SIG-M5 treated with dmso at 0.1 percent for 504 hours (cell line): ENCODE measurements at regions not wholly inside any gene's neighbourhood (a gene's known extent, or its start where the extent isn't known, plus 50 kb on each side); places are given as distances from the start of the nearest gene placed in this dataset.

ENCODE experiments used
- DNase-seq: peaks from one replicate; lab custom pipeline; 2025; ENCODE audit not compliant: unreplicated experiment; lab: John Stamatoyannopoulos, UW

DNA sequence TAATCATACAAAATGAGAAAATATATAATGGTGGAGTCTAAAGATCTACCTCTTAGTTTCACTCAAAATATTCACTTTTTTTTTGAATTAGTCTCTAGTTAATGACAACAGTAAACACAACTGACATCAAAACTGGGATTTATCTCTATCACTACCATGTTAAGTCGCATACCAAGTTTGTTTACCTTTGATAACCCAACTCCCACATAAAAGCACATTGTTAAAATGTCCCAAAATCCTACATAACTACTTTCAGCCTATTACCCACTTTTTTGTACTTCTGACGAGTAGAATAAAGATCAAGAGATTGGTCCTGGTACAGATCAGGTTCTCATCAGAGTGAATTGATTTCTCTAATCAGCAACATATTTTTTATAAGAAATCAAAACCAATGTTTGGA, 518.5 kb downstream of the EPHA3 start:
- no peak for DNase-seq

DNA sequence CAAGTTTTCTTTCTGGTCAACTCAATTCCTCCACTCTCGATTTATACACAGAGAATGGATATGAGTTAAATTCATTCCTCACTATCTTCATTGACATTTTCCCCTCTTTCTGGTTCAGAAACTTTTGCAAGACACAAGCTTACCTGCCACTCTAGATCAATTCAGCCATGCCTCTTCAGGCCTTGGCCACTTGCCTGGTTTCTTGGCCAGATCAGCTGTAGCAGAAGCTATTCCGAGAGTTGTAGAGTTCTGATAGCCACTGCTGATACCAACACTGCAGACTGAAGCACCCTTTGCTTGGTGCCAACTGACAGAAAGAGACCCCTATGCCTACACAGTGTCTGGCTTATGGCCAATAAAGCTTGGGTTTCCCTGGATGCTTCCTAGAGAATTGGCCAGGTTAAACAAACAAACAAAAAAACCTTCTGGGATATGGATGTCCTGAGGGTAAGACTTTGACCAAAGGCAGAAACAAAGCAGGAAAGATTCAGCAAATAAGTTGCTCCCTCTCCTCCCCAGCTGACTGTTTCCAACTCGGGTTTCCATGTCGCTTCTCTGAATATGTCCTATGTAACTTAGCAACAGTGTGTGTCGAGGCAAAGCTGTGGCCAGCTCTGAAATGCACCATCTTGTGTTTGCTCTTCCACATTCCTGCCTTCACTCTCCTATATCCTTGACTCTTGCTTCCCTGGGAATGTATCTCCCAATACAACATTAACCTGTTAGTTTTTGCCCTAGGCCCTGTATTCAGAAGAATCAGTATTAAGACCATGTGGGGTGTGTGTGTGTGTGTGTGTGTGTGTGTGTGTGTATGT, 521.6 kb downstream of the EPHA3 start:
- DNase-seq, result no peak

DNA sequence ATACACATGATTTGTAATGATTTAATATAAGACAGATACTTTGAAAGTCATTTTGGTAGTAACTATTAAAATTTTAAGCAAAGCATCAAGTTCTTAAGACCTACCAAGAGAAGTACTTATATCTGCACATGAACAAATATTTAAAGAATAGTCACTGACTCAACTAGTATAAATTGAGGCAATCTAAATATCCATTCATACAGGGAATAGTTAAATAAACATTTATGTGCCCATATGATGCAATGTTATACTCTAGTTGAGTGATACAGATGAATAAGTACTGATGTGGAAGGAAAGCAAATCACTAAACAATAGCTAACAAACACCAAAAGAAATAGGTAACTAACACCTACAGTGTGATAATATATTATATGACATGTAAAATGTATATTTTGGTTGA, 527.7 kb downstream of the EPHA3 start:
- peak; percentile 2 for DNase-seq

DNA sequence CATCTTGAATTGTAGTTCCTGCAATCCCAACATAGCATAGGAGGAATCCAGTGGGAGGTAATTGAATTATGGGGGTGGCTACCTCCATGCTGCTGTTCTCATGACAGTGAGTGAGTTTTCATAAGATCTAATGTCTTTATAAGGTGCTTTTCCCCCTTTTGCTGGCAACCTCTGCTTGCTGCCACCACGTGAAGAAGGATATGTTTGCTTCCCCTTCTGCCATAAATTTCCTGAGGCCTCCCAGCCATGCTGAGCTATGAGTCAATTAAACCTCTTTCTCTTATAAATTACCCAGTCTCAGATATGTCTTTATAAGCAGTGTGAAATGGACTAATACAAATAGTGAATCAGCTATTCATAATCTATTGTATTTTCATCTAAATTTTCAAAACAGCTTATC, 537.3 kb downstream of the EPHA3 start:
- DNase-seq, result no peak

DNA sequence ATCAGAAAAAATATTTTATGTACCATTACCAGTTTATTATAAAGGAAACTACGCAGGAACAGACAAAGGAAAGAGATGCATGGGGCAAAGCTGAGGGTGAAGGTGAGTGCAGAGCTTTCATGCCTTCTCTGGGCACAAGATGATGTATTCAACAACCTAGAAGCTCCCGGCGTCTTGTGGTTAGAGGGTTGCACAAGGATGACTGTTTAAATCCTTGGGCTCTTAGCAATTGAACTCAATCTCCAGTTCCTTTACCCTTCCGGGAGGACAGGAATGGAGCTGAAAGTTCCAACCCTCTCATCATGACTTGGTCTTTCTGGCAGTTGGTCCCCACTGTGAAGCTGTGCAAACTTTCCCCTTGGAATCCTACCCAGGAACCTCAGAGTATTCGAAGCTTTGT, 542.0 kb downstream of the EPHA3 start:
- DNase-seq, result no peak

DNA sequence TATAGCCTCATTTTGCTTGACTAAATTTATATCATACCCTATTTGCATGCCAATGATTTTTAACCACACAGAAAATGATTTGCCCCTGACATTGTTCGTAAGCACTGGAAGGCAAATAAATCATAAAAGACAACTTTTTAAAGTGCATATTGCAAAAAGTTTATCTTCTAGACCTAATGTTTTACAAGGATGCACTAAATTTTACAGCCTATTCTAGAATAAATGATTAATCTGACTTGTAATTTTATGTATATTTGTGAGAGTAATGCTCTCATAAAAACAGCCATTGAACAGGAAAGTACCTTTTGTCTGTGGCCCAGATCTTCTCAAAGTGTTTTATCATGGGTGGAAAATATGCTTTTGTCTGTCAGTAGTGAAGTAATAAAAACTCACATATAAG, 546.6 kb downstream of the EPHA3 start:
- no peak for DNase-seq

DNA sequence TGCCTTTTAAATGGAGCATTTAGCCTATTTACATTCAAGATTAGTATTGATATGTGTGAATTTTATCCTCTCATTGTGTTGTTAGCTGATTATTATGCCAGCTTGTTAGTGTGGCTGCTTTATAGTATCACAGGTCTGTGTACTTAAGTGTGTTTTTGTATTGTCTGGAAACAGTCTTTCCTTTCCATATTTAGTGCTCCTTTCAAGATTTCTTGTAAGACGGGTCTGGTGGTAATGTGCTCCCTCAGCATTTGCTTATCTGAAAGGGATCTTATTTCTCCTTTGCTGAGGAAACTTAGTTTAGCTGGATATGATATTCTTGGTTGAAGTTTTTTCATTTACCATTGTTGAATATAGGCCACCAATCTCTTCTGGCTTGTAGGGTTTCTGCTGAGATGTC, 549.0 kb downstream of the EPHA3 start:
- DNase-seq, result no peak

DNA sequence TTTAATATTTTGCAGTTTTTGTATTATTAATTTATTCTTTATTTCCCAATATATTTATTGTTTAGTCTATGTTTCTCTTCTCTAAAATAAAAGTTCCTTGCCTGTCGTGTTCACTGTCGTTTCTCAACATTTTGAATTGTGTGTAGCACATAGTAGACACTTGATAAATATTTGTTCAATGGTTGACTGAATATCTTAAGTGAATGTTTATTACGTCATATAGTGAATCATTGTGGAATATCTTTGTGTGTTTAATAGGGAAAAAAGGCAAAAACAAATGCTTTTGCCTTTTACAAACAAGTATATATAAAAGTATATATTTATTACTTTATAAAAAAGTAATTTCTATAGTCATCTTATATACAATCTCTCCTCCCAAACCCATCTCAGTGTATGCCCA, 572.3 kb downstream of the EPHA3 start:
- no peak for DNase-seq

DNA sequence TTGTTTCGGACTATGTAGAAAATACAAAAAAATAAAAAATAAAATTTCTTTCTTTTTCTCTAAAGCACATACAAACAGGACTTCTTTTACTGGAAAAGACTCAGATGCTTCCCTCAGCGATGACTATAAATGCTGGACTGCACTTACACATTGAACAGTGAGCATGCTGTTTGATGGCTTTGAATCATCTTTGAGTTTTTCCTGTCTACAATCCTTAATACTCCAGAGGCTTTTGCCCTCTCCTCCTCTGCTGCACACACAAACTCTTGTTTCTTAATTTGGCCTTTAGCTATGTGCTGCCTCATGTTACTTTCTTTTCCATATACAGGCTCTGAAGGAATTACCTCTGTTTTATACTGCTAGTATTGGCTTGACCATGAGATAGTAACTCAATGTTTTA, 575.1 kb downstream of the EPHA3 start:
- no peak for DNase-seq

DNA sequence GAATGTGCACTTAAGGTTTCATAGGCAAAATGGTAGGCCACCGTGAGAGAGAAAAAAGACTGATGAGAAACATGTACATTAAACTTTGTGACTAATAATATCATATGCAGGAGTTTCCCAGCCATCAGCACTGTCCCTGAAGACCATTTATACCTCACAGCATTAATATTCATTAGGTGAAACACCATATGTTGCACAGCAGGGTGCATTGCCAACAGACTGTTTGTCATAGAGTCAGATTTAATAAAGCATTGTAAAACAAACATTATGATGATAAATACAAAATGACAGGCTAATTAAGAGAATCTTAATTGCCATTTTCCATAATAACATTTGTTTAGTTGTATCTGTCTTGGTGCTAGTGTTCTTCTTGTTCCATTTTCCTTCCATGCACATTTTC, 578.3 kb downstream of the EPHA3 start:
- no peak for DNase-seq

DNA sequence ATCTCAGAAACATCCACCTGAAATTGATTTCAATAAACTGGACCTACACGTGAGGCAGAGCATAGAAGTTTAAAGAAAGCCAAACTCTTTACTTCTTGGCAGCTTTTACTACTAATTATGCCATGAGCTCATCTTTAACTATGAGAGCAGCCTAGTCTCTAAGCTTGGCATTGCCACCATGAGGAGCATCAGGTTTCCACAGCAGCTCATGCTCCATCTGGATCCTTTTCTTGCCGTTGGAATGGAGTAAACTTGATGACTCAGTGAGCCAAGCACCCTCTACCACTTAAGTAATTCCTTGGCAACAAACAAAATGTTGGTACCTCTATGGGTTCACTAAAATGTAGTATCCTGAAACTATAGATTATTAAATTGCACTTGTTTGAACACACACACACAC, 583.2 kb downstream of the EPHA3 start:
- DNase-seq, result no peak

DNA sequence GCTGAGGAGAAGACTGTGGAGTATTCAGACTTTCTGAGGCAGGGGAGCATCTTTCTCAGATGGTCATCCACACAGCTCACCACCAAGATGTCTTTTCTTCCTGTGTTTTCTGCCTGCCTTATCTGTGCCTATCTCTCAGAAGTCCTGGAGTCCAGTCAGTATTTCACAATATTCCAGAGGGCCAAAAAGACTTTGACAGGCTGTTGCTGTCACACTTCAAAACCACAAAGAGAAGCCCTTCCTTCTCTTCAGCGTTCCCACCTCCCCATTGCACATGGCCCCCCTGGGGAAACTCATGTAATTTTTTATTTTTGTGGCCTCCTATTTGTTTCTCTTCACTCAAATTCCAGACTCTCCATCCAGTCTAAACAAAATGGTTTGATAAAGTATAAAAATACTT, 585.2 kb downstream of the EPHA3 start:
- DNase-seq, result no peak

DNA sequence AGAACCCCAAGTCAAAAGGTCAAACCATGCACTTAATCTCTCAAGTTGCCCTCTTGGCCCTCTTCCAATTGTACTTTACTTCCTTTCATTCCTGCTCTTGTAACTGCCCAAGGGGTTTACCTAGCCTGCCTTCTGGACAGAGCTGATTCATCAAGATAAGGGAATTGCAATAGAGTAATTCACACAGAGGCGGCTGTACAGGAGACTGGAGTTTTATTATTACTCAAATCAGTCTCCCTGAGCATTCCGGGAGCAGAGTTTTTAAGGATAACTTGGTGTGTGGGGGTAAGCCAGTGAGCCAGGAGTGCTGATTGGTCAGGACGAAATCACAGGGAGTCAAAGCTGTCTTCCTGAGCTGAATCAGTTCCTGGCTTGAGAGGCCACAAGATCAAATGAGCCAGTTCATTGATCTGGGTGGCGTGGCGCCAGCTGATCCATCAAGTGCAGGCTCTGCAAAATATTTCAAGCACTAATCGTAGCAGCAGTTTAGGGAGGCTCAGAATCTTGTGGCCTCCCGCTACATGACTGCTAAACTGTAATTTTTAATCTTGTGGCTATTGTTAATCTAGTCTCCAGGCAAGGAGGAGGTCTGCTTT, 590.0 kb downstream of the EPHA3 start:
- DNase-seq, result peak; percentile 12

DNA sequence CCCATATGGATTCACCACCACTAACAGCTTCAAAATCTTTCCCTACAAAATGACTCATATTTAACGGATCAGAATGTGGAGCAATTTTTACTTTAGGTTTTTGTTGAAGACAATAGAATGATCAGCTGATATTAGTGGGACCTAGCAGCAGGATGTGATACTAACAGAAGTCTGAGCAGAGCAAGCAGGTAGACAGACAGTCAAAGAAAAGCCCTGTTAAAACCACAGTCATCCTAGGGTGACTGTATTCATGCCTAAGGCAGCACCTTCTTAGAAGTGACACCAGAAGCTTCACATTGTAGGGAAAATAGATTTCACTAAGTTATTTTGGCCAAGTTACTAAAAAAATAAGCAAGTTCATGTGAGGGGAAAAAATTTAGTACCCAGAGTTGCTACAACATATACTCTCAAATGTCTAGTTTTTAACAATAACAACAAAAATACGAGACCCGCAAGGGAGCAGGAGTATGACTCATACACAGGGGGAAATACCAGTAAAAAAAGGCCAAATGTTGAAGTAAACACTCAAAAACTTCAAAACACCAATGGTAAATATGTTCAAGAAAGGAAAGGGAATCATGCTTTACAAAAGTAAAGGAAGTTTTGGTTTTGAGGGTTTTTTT, 590.9 kb downstream of the EPHA3 start:
- DNase-seq, result no peak

DNA sequence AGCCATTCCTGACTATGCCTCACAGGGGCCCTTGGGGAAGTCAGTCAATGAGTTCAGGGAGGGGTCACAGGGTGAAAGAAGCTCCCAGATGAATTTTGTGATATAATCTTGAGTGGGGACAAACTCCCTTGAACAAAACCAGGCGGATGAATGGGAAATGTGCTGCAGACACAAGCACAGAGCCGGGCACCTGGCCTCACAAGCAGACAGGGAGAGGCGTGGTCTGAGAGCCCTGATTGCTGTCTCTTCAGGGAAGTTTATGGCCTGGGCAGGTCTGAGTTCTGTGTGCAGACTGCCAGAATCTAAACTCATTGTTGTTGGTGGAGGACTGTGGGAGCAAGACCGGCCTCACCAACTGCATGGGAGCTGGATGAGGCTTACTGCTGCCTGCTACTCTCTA, 591.8 kb downstream of the EPHA3 start:
- no peak for DNase-seq

DNA sequence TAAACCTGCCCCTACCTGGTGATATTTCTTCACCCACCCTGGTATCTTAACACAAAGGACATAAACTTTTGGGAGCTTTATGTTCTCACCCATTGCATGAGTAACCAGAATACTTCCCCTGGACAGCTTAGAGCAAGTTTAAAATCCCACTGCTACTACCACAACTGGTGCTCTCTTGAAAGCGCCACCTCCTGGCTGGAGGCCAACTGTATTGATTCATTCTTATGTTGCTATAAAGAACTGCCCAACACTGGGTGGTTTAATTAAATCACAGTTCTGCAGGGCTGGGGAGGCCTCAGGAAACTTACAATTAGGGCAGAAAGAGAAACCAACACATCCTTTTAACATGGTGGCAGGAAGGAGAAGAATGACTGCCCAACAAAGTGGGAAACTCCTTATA, 592.4 kb downstream of the EPHA3 start:
- DNase-seq, result no peak

DNA sequence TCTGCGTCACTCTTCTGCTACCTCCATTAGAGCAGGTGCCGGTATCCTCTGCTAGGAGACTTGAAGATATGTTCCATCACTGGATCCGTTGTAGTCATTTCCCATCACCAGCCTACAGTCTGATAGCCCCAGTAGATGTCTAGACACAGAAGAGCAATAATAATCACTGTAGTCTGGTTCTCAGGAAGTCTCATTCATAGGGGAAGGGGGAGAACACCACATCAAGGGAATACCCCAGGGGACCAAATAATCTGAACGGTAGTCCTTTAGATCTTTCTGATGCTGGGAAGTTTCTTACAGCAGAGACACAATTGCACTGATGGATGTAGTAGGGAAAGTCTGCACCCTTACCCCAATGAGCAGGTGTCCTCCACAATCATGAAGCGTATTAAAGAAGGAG, 595.0 kb downstream of the EPHA3 start:
- DNase-seq, result no peak

DNA sequence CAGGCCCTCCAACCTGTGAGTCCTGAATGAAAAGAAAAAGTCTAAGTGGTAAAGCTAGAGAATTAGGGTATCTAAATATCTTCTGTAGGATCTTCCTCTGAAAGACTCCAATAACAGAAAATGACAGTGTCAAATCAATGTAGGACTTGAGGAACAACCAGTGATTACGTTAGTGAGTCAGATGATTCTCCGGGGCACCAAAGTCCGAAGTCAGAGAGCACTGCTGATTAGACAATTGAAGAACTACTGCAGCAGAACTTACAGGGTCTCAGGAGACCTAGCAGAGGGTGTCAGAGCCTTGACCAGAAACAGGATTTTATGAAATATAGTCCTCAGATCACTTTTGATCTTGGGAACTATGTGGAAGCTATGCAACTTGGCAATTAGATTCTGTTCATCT, 605.8 kb downstream of the EPHA3 start:
- no peak for DNase-seq

DNA sequence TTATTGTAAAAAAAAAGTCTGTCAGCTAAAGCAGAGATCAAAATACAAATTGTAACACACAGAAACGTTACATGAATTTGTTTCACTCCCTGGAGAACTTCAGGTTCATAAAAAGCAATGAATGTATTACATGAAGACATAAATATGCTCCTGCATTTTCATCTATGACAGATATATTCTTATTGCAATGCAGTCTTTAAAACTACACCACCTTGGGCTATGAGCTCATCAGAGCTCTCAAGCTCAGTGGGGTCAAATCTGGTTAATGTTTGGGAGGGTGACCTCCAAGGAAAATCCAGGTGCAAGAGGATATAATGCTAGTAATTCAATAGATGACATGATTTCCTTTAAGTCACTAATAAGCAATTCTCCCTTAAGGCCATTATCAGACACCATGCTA, 606.8 kb downstream of the EPHA3 start:
- no peak for DNase-seq

DNA sequence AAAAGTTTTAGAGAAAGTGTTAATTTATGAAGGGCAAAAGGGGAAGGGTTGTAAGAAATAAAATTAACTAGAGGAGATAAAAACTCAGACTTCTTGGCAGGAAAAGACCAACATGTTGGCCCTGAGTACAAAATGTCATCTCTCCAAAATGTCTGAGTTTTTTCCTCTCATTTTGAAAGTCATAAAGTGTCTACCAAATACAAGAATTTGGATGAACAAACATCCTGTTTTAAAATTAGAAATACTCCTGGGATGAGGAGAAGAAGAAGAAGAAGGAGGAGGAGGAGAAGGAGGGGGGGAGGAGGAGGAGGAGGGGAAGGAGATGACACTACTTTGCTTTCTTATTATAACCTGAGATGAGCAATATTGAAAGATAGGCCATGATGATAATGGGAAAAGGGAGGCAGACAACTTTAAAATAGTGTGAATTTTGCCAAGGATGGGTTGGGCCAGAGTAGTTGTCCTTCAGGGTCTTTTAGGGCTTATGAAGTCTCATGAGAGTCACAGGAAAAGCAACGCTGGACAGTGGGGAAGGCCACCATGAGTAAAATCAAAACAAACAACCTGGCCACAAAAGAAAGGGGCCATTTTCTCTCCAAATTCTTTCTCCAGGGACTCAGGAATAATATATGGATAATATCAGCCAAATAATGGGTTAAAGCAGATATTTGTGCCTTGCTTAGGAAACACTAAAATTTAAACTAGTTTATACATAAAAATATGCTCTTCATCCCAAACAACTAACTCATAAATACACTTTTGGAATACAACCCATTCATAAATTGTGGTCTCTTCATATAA, 632.9 kb downstream of the EPHA3 start:
- DNase-seq, result no peak

DNA sequence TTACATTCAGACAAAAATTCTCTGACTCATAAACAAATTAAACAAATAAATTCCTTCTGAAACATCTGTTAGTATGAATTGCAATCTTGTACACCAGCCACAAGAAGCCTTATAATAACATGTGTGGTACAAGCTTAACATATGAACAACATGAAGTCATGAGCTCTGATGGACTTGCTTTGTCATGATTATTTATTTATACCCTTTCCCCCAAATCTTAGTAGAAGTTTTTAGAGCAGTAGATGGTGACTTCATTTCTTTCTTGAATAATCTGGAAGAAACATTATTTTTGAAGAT, 633.4 kb downstream of the EPHA3 start:
- no peak for DNase-seq

DNA sequence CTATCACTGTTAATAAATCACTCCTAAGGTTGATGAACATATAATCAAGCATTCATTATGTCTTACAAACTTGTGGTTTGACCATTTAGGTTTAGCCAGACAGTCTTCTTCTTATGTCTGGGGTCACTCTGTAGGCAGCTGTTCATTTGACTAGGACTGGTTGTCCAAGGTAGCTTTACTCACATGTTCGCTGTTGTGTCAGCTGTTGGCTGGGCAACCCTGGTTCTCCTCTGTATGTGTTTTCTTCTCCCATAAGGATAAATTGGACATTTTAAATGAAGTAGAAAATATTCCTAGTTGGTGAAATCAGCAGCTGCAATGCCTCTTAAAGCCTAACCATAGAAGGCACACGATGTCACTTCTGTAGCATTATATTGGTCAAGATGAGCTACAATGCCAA, 635.1 kb downstream of the EPHA3 start:
- no peak for DNase-seq
